Stomach (tissue), 4 donors: ENCODE measurements at regions not wholly inside any gene's neighbourhood (a gene's known extent, or its start where the extent isn't known, plus 50 kb on each side); places are given as distances from the start of the nearest gene placed in this dataset.

Experiments
- CTCF ChIP-seq, 7 experiments: fragments of 450-650 bp in 4 of 7; fragments of 200-600 bp in 3 of 7; sonication (generic) in 3 of 7; IDR thresholded peaks; one replicate each; pipeline ENCODE4 v1.5.1; 2016 to 2019; ENCODE audit warnings: antibody characterized with exemption in 7 of 7, control low read depth in 2 of 7, mild to moderate bottlenecking in 1 of 7
- POLR2A ChIP-seq, 4 donors: fragments of 450-650 bp; IDR thresholded peaks; one replicate each; pipeline ENCODE4 v1.6.1; 2016; ENCODE audit warnings: antibody characterized with exemption in 4 of 4, control low read depth in 2 of 4, mild to moderate bottlenecking in 1 of 4, moderate library complexity in 1 of 4
- POLR2AphosphoS5 ChIP-seq, 3 donors: sonication (generic); formaldehyde crosslinking; IDR thresholded peaks; one replicate each; pipeline ENCODE4 v1.6.1; 2016; ENCODE audit warnings: antibody characterized with exemption in 3 of 3

GRCh38 chr6:41454189-41454789 is 91.9 kb upstream of the FOXP4 start:
- TF ChIP-seq CTCF (IDR thresholded peaks at IDR 0.05) (no peak), POLR2AphosphoS5 (IDR thresholded peaks at IDR 0.05) (no peak), POLR2A (IDR thresholded peaks at IDR 0.05) (peak in 1 of 4 donors; percentile 19)
